GM21825 (cell line): ENCODE measurements at regions not wholly inside any gene's neighbourhood (a gene's known extent, or its start where the extent isn't known, plus 50 kb on each side); places are given as distances from the start of the nearest gene placed in this dataset.
"Not testable (repeated sequence)": the region's sequence is repeated elsewhere in the genome, so short reads cannot be mapped to it uniquely, and the experiment has no call there.

ENCODE experiments used
- ATAC-seq: cut with Tn5 transposase; IDR thresholded peaks from one replicate; pipeline ENCODE4 v1.9.1; 2021; ENCODE audit warnings: mild to moderate bottlenecking, moderate library complexity; ENCODE audit not compliant: unreplicated experiment

DNA sequence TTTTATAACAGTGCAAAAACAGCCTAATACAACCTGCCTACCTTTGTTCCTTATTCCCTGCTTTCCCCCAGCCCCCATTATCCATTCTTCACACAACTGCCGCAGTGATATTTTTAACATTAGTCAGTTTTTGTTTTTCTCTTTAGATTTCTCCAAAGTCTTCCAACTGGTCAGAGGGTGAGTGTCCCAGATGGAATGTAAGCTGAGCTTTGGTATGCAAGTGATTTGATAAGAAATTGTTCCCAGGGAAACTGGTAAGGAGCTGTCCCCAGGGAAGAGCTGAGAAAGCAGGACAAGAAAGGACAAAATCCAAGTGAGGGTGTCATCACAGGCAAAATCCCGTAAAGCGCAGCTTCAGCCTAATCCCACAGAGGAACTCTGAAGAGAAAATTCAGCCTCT lies 475.5 kb upstream of the ADGRL3 start:
- no peak for ATAC-seq

DNA sequence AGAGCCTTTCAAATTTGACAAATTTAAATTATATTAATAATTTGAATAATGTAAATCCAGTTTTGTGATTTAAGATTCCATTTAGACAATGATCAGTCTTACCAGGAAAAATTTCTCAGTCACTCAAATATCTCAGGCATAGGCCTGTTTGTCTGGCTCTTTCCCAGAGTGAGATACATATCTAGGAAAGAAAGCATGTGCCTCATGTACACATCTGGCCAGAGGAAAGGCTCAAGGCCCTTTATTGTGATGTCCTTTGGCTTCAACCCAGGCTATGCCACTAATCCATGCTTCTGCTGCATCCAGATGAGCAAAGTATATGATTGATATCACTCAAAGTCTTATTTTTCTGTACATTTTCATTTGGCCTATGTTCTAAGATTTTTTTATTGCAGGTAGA lies 473.3 kb upstream of the ADGRL3 start:
- ATAC-seq = no peak

DNA sequence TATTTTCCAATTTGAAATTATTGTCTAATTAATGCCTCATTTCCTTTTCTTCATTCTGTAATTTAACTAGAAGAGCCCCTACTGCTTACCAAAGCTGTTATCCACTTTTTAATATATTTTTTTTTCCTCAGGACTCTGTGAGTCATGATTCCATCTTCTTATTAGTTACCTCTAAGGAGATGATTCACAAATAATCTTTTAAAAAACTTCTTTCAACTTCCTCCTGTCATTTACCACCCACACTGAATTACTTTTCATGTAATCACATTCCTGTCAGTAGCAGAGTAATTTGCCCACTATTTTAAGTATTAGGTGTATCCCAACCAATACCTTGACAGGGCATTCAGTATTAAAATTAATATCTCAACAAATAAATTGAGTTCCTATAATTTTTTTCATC lies 470.9 kb upstream of the ADGRL3 start:
- no peak for ATAC-seq

DNA sequence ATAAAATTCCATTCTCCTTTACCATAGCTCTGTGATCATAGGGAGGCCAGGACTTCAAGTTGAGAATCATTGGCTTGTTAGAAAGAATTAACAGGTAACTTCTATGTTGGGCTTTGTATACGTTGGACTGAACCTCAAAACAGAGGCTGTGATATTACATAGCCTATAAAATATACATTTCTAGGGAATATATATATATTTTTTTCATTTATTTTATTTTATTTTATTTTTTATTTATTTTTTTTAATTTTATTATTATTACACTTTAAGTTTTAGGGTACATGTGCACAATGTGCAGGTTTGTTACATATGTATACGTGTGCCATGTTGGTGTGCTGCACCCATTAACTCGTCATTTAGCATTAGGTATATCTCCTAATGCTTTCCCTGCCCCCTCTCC lies 470.4 kb upstream of the ADGRL3 start:
- ATAC-seq = not testable (repeated sequence)

DNA sequence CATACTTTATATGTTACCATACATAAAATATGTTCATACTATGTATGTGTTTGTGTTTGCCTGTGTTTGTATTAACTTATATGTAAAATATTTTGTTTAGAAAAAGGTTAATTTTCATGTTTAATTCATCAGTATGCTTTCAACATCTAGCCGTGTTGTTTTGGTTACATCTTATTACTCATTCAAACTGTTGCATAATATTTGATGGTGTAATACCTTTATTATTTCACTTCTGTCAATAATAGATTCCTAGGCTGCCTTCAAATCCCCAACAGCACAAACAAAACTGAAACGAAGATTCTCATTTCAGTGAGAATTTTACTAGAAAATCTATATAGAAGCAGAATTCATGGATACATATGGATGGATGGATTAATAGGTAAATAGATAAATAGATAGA lies 462.3 kb upstream of the ADGRL3 start:
- no peak for ATAC-seq

DNA sequence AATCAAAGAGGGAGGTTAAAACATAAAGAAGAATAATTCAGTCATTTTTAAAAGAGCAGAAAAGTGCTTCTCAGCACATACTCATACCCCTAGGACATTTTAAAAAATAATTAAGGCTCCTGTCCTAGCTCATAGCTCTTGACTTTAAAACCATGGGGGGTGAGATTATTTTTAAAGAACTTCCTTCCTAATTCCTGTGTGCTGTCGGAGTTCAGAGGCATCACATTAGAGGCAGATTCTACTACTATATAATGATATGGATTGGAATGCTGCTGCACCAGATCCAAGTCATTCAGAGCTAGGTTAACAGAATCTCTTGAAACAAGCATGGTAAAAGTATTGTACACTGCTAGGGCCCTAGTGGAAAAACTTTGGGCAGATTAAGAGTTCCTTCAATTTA lies 456.5 kb upstream of the ADGRL3 start:
- ATAC-seq = no peak

DNA sequence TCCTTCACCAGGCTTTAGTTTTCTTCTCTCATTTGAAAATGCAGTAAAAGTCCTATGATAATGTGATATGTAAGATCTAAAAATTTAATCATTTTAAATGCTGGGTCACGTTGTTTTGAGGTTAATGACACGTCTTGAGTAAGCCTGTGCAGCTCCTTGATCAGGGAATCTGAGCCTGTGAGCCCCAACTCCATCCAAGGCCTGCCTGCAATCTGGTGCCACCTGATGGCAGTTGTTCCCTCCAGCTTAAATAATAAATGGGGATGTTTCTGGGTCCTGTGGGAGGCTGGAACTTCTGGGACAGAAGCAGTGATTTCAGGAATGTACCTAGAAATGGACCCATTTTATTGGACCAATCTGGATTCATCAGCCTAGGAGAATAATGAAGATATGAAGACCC lies 455.4 kb upstream of the ADGRL3 start:
- no peak for ATAC-seq

DNA sequence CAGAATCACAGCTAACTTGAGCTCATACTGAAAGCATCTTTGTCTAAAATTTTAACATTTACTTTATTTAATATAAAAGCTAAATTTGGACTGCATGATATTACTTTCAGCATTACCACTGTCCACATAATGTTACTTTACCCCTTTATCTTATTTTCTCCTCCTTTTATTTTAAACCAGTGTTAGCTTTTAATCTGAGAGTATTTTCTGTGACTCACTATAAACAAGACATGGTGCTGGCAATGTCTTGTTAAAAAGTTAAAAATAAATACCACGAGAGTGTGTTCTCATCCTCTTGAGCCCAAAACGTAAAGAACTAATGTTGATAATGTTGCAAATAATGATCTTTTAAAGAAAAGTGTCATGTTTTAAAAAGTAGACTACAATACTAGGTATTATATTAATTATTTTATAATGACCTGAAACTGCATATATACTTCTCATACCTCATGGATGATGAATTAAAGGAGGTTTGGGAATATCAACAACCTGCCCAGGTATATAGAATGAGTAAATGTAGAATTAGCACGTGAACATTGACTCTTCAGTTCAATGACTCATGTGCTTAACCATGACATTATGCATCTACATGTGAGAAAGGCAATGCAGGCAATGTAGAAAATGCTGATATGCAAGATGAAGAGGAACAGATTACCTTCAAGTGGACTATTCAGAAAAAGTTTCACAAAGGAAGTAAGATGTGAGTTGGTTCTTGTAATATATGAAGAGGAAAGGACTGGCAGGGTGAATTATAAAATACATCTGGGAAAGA lies 454.1 kb upstream of the ADGRL3 start:
- ATAC-seq = no peak

DNA sequence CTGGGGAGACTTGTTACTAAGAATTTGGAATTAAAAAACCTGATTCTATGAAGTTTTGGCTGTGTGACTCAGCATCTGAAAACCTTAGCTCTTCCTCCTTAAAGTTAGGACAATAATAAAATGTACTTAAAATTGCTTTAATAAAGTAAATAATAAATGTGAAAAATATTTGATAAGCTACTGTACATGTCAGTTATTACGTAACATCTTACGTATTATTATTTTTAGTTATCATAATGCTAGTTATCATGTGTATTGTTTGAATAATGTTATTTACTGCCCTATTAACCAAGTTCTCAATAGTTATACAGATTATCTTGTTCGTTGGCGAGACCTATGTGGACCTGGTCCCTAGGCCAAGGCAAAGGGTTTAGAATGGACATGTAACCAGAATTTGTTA lies 449.2 kb upstream of the ADGRL3 start:
- ATAC-seq = no peak

DNA sequence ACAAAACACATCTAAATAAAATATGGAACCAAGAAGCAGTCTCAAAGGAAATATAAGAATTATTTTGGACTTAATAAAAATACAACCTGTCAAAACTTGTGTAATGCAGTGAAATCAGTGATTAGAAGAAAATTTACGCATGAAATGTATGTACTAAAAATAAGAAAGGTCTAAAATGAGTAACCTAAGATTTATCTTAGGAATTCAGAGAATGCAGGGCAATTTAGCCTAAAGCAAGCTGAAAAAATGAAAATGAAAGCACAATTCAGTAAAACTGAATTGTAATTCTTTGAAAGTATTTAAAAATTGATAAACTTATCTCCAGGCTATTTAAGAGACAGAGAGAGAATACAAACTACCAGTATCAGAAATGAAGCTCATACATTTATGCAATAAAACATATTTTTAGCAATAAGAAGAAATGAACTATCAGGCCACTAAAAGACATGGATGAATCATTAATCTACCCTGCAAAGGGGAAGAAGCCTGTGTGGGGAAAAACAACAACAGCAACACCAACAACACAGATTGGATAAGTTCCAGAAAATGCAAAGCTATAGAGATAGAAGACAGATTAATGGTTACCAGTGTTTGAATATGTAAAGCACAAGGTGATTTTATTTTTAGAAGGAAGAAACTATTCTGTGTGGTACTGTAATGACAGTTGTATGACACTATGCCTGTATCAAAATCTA lies 442.0 kb upstream of the ADGRL3 start:
- ATAC-seq = no peak

DNA sequence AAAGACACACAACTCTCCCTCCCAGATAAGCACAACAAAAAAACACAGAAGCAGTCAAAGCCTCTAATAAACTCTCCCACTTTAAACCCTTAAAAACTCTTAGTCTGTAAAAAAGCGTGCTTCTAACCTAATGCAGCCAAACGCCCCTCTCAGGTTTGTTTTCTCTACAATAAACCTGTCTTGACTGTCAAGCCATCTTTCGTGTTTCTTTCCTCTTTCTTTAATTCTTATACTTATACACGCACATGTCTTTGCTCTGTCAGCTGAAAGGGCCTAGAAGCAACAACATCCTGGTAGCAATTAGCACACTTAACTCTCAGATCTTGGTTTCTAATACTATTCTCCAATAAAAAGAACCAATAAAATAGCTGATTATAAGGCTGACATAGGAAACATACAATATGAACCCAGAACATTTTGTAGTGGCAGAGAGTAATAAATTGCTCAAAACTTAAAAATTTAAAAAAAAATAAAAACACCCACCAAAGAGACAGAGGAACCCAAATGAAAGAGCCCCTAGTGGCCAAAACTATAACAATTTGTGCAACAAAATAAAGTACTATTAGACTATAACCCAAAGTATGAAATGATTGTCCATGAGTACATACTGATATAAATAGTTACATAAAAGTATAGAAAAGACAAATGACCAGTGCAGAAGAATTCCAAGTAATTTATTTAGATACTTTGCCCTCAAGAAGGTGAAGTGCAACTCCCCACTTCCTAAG lies 440.4 kb upstream of the ADGRL3 start:
- ATAC-seq = no peak

DNA sequence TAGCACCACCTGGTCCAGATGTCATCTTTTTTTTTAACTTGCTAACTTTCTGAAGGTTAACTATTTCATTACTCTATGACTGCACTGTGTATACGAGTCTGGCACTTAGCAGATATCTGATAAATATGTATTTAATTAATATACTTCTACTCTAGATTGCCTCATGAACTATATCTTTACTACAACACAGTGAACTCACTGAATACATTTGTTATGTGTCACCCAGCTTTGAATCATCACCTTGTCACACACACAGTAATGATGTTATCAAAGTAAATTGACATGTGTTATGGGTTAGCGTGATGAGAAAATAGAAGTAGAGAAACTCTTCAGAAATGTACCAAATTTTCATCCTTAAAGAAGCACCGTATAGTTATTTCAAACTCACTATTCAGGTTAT lies 419.3 kb upstream of the ADGRL3 start:
- ATAC-seq = no peak

DNA sequence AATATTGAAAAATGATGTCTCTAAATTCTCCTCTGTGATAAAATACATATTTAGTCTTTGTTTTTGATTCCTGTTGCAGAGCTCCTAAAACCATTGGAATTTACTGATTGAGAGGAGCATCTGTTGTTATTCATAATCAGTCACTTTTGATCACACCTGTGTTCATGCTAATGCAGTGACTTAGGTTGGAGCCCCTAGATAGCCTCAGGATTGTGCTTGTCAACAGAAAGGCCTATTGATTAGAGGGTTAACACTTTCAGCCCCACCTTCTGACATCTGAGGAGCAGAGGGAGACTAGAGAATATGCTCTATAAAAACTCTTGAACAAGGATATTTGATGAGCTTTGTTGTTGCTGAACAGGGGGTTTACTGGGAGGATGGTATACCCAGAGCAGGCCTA lies 409.5 kb upstream of the ADGRL3 start:
- ATAC-seq = no peak

DNA sequence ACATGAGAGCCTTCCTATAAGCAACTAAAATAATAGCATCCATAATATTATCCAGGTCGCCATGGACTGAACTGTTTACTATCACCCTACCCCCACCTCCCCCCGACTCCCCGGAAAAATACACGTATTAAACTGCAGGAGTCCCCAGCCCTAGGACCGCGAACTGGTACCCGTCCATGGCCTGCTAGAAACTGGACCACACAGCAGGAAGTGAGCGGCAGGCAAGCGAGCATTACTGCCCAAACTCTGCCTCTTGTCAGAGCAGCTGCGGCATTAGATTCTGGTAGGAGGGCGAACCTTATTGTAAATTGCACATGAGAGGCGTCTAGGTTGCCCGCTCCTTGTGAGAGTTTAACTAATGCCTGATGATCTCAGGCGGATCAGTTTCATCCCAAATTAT lies 405.8 kb upstream of the ADGRL3 start:
- ATAC-seq = no peak

DNA sequence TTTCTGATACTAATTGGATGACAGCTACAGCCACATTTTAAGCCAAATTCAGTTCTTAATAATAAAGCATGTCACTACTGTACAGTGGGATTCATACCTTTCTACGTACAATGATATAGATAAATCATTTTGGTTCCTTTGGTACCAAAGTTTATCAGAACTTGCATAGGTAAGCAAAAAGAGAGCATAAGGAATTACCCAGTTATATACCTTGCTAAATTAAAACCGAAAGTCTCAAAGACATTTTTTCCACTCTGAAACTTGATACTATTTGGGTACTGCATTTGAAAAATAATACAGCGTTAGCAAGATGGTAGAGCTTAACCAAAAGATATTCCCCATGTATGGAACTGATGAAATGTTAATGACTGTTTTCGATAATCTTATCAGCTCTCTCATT lies 400.9 kb upstream of the ADGRL3 start:
- ATAC-seq = no peak

DNA sequence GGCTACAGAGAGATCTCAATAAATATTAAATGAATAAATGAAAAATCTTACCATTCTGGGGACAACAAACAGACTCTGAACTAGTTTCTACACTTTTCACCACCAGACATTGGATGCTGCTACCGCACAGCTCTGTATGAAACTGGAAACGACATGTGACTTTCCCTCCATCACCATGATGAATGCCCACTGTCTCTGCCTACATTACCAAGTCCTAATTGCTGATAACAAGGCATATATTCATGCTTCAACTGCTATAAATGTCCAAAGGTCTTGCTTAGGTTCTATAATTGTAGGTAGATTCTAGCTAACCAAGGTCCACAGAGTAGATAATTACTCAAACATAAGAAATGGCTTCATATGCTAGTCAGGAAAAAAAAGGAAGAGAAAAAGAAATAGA lies 399.4 kb upstream of the ADGRL3 start:
- ATAC-seq = no peak

DNA sequence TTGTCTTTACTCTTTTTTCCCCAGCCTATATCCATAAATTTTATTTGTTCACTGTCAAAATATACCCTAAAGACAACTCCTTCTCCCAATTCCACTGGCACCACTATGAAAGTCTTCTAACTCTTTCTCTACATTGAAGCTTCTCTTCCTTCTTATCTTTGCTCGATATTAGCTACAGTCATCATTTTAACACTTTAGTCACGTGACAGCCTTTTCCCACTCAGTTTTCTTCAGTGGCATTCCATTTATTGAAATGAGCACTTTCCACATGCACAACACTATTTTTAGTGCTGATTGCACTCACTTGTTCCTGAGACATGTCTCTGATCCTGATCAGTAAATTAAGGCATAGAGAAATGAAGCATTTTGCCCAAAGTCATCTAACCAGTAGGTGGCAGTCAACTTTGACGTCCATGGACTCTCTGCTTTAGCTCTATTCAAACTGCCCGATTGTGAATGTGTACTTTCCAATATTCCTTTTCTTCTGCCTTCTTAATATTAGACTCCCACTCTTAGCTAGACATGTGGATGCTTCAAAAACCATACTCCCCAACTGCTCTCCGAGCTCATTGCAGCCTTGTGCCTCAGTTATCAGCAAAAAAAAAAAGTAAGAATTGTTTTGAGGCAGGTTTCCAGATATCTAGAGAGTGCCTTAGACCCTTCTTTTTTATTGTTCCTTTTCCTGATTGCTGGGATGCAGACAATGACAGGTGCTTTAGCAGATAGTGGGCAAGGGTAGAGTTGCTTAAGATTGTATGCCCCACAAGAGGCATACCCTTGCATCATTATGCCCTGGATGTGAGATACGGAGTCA lies 394.4 kb upstream of the ADGRL3 start:
- no peak for ATAC-seq

DNA sequence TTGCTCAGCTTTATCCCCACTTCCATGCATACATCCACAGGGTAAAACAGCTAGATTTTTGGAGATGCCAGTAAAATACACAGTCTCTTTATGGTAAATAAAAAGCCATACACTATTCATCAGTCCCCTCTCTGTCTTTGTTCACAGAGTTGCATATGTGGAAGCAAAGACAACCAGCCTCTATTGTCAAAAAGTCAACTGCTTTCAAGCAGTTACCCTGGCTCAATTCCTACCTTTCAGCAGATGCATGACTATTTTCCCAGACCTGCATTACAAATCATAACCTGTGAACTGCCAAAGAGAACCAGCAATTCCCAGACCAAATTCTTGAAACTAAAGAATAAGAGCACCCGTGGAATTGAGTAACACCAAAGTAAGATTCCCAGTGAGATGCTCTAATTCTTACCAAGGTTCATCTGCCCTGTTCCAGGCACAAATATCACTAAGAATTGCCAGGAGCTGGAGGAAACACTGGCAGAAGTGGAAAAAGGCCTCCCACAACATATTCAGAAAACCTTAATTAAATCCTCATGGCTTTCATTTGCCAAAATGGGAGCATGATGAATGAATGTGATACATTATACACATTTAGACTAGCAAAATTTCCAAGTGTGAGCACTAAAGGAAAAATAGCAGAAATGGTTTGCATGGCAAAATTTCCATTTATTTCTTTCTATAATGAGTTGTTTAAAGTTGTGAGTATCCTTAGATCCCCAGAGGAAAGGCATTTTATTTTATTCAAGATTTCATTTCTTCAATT lies 391.2 kb upstream of the ADGRL3 start:
- ATAC-seq = no peak

DNA sequence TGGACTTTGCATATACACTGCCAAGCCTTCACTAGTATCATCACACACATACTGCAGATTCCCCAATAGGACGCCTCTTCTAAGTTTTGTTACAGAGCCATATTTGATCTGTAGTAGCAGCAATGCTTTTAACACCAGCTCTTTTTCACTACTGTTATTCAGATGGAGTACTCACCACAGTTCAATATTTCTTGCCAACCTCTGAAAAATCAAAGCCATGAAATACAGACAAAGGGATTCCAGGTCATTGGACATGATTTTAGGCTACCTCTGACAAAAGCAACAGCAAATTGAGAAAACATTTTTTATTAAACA lies 390.7 kb upstream of the ADGRL3 start:
- ATAC-seq = no peak

DNA sequence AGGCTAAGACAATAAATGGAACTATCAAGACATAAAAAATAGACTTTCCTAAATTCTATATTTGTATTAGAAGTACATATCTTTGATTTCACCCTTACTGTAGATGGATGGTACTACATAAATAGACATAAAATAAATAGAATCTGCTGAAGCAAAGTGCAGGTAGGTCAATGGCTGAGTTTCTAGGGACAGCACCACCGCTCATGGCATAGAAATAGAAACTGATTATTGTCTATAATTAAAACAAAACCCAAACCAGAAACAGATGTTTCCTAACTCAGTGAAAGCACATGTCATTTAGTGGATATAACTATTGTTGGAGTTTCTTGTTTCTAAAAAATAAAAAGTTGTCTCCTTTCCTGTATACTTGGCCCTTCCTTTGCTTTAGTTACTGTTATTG lies 387.3 kb upstream of the ADGRL3 start:
- ATAC-seq = no peak

DNA sequence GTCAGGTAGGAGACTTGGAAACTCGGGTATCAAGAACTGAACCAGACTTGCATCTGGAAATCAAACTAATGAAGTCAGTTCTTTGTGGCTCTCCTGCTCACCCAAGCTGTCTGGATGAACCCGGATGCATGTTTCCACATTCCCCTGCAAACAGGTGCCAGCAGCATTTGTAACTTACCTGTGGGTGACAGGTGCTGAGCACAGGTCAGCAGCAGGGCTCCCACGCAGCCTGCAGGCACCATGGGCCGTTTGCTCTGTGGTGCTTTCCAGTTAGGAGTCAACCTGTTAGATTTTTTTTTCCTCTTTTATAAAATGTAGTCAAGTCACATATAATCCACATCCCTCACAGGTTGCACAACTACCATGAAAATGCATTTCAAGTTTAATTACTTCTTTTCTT lies 385.6 kb upstream of the ADGRL3 start:
- ATAC-seq = no peak
